Activated T-helper 2 cell treated with anti-CD3 and anti-CD28 coated beads, Interferon-gamma antibody, Interleukin-2, Interleukin-4, amounts not matched to agents 10 μg/mL and 5 μg/mL and 100 μg/mL, durations not matched to agents 14 hours and 24 hours and 36 hours (primary cell): ENCODE measurements at regions not wholly inside any gene's neighbourhood (a gene's known extent, or its start where the extent isn't known, plus 50 kb on each side); places are given as distances from the start of the nearest gene placed in this dataset.

Source experiments
- DNase-seq: peaks from one replicate; pipeline ENCODE4 v3.0.0; 2021; ENCODE audit warnings: low spot score
- H3K27ac Mint-ChIP-seq: one replicate; pipeline ENCODE4 v1.8.0; 2021; ENCODE audit warnings: mixed read lengths
- H3K27me3 Mint-ChIP-seq: one replicate; pipeline ENCODE4 v1.8.0; 2021; ENCODE audit warnings: low read depth, mixed read lengths
- H3K36me3 Mint-ChIP-seq: one replicate; pipeline ENCODE4 v1.8.0; 2021; ENCODE audit warnings: low read depth, mixed read lengths
- H3K4me1 Mint-ChIP-seq: one replicate; pipeline ENCODE4 v1.8.0; 2021; ENCODE audit warnings: low read depth, mixed read lengths
- H3K4me3 Mint-ChIP-seq: one replicate; pipeline ENCODE4 v1.8.0; 2021; ENCODE audit warnings: low read depth, mild to moderate bottlenecking, moderate library complexity, mixed read lengths
- H3K9me3 Mint-ChIP-seq: one replicate; pipeline ENCODE4 v1.8.0; 2021; ENCODE audit warnings: mixed read lengths
- intact Hi-C: fragments of 100-400 bp; cut with micrococcal nuclease; formaldehyde crosslinking; loops from one replicate; pipeline ENCODE4 v1.15.1; 2023

DNA sequence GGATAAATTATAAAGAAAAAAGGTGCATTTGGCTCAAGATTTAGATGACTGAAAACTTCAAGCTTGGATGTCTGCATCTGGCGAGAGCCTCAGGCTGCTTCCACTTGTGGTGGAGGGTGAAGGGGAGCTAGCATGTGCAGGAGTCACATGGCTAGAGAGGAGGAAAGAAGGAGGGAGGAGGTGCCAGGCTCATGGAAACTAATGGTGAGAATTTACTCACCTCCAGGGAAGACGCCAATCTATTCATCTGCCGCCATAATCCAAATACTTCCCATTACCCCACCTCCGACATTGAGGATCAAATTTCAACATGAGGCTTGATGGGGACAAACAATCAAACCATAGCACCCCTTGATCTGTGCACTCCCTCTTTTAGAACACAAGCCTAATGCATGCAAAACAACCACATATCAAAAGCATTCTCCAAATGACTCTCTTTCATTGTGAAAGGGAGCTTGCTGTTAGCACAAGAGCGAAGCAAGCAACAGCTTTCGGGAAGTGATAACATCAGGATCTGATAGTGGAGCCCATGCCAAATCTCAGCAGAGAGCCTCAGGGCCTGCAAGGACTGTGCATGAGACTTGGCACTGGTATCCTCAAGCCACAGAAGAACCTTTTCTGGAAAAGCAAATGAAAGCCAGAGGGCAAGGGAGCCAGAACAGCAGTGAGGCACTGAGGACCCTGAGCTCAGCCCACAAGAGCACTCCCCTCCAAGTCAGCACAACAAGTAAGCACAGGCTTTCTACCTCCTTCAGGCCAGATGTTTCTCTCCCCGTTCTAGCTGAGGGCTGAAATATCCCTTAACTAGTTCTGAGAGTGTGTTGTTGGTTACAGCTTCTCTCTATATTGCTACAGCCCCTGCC, 50.2 kb upstream of the THBS1 start:
- Mint-ChIP-seq H3K27ac (no peak overlapping the region), H3K4me1 (peaks cover 2% of the 10 kb centered on the region), H3K4me3 (no peak overlapping the region), H3K9me3 (no peaks in the 10 kb centered on the region), H3K27me3 (peaks cover 12% of the 10 kb centered on the region), H3K36me3 (no peaks in the 10 kb centered on the region)
- no peak for DNase-seq
- intact Hi-C loops = no loop called here
